Vagina (tissue), 2 donors: ENCODE measurements at regions not wholly inside any gene's neighbourhood (a gene's known extent, or its start where the extent isn't known, plus 50 kb on each side); places are given as distances from the start of the nearest gene placed in this dataset.

Source experiments
- DNase-seq, 2 donors: peaks; one replicate each; pipeline ENCODE4 v3.0.0-alpha.2; 2017; ENCODE audit errors: extremely low spot score in 2 of 2
- H3K27ac ChIP-seq: fragments of 200-600 bp; sonication (generic); one replicate; pipeline ENCODE4 v1.5.1; 2019
- H3K27me3 ChIP-seq: fragments of 200-600 bp; sonication (generic); one replicate; pipeline ENCODE4 v1.5.1; 2019
- H3K36me3 ChIP-seq, 2 donors: fragments of 200-600 bp; sonication (generic); one replicate each; pipeline ENCODE4 v1.5.1; 2017 to 2019
- H3K4me1 ChIP-seq: fragments of 200-600 bp; sonication (generic); one replicate; pipeline ENCODE4 v1.5.1; 2019
- H3K4me3 ChIP-seq, 2 donors: fragments of 200-600 bp; sonication (generic); 1 replicate in 1 of 2; 2 replicates in 1 of 2; pipeline ENCODE4 v1.5.1; 2016 to 2019
- H3K9me3 ChIP-seq: fragments of 200-600 bp; sonication (generic); one replicate; pipeline ENCODE4 v1.5.1; 2019
- CTCF ChIP-seq, 3 experiments: fragments of 450-650 bp in 2 of 3; fragments of 200-600 bp in 1 of 3; sonication (generic) in 1 of 3; IDR thresholded peaks; one replicate each; pipeline ENCODE4 v1.5.1; 2017 to 2019; ENCODE audit warnings: antibody characterized with exemption in 3 of 3, mild to moderate bottlenecking in 2 of 3, moderate library complexity in 2 of 3
- POLR2A ChIP-seq, 2 donors: fragments of 450-650 bp; IDR thresholded peaks; one replicate each; pipeline ENCODE4 v1.6.1; 2017; ENCODE audit warnings: antibody characterized with exemption in 2 of 2, mild to moderate bottlenecking in 2 of 2, moderate library complexity in 2 of 2
- POLR2AphosphoS5 ChIP-seq, 2 donors: sonication (generic); formaldehyde crosslinking; IDR thresholded peaks; one replicate each; pipeline ENCODE4 v1.9.0; 2017; ENCODE audit warnings: antibody characterized with exemption in 2 of 2, mild to moderate bottlenecking in 2 of 2, low read depth in 1 of 2; ENCODE audit not compliant: insufficient read depth in 1 of 2
- intact Hi-C: fragments of 100-400 bp; cut with DNase I; formaldehyde crosslinking; loops from one replicate; pipeline ENCODE4 v1.15.1; 2023

DNA sequence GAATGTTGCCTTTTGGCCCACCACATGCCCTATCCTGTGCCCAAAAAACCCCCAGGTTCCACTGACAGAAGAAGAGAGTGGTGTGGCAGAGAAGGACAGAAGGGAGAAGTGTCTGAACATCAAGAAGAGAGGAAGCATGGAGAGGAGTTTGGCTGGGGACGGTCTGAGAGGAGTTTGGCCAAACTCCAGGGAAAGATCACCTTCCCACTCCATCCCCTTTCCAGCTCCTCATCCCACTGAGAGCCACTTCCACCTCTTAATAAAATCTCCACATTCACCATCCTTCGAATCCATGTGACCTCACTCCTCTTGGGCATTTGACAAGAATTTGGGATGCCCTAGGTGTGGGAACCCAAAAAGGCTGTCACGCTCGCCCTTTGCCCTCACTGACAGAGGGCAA lies 311.6 kb upstream of the GRM7 start:
- Histone ChIP-seq H3K4me3 (no peak overlapping the region), H3K36me3 (no peaks in the 10 kb centered on the region), H3K4me1 (no peaks in the 10 kb centered on the region), H3K27me3 (no peaks in the 10 kb centered on the region), H3K9me3 (no peaks in the 10 kb centered on the region), H3K27ac (no peak overlapping the region)
- TF ChIP-seq POLR2A (IDR thresholded peaks at IDR 0.05) = no peak
- TF ChIP-seq CTCF (IDR thresholded peaks at IDR 0.05) = no peak
- TF ChIP-seq POLR2AphosphoS5 (IDR thresholded peaks at IDR 0.05; ENCODE audit: insufficient read depth in 1 of 2, low read depth in 1 of 2) = no peak
- no peak for DNase-seq
- intact Hi-C loops = no loop called here

DNA sequence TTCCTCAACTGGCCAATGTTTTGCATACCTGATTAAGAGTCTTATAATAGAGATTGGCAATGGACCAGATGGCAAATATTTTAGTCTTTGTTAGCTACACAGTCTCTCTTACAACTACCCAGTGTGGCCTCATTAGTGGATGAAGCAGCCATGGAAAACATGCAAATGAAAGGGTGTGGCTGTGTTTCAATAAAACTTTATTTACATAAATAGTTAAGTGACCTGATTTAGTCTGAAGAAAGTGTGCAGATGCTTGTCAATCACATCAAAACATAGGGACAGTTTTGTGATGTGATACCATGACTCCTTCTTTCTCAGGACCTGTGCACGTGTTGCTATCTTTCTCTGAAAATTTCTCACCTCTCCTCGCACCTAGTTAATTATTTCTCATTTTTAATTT lies 309.8 kb upstream of the GRM7 start:
- Histone ChIP-seq H3K36me3 (no peaks in the 10 kb centered on the region), H3K27ac (no peak overlapping the region), H3K27me3 (no peaks in the 10 kb centered on the region), H3K4me1 (no peaks in the 10 kb centered on the region), H3K9me3 (no peaks in the 10 kb centered on the region), H3K4me3 (no peak overlapping the region)
- no peak for DNase-seq
- TF ChIP-seq POLR2AphosphoS5 (IDR thresholded peaks at IDR 0.05; ENCODE audit: insufficient read depth in 1 of 2, low read depth in 1 of 2) = no peak
- TF ChIP-seq CTCF (IDR thresholded peaks at IDR 0.05) = no peak
- no peak for TF ChIP-seq POLR2A (IDR thresholded peaks at IDR 0.05)
- intact Hi-C loops = no loop called here

GRCh38 chr3:6560259-6560658 lies 300.7 kb upstream of the GRM7 start:
- intact Hi-C loops = no loop called here
- H3K27me3 ChIP-seq = no peaks in the 10 kb centered on the region
- H3K4me3 ChIP-seq = no peak overlapping the region
- DNase-seq = no peak
- no peaks in the 10 kb centered on the region for H3K36me3 ChIP-seq
- H3K9me3 ChIP-seq = no peaks in the 10 kb centered on the region
- H3K27ac ChIP-seq = no peak overlapping the region
- TF ChIP-seq POLR2AphosphoS5 (IDR thresholded peaks at IDR 0.05; ENCODE audit: insufficient read depth in 1 of 2, low read depth in 1 of 2) (no peak), CTCF (IDR thresholded peaks at IDR 0.05) (no peak), POLR2A (IDR thresholded peaks at IDR 0.05) (no peak)
- H3K4me1 ChIP-seq = no peaks in the 10 kb centered on the region

GRCh38 chr3:6567241-6567640 lies 293.7 kb upstream of the GRM7 start:
- TF ChIP-seq CTCF (IDR thresholded peaks at IDR 0.05) = no peak
- TF ChIP-seq POLR2AphosphoS5 (IDR thresholded peaks at IDR 0.05; ENCODE audit: insufficient read depth in 1 of 2, low read depth in 1 of 2) = no peak
- no peak for TF ChIP-seq POLR2A (IDR thresholded peaks at IDR 0.05)
- no peak for DNase-seq

DNA sequence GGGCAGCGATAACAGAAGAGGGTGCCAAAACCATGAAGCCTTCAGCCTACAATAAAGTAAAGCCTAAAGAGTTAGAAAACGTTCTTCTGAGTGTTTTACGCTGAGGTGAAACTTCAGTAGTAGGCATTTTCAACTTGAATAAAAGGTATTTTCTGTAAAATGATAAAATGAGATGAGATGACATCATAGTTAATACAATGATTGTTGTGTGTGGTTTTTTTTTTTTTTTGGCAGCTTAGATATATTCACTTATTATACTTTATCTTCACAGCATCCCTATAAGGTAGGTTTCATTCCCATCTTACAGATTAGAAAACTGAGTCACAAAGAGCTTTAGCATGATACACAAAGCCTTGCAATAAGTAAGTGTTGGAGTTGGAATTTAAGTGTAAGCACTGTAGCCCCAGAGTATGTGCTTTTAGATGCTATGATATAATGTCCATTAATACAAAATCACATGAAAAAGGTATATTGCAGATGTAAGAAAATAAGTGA lies 291.9 kb upstream of the GRM7 start:
- no peak overlapping the region for H3K4me3 ChIP-seq
- no peaks in the 10 kb centered on the region for H3K9me3 ChIP-seq
- H3K27me3 ChIP-seq = no peaks in the 10 kb centered on the region
- TF ChIP-seq POLR2A (IDR thresholded peaks at IDR 0.05) (no peak), POLR2AphosphoS5 (IDR thresholded peaks at IDR 0.05; ENCODE audit: insufficient read depth in 1 of 2, low read depth in 1 of 2) (no peak), CTCF (IDR thresholded peaks at IDR 0.05) (no peak)
- DNase-seq = no peak
- H3K36me3 ChIP-seq = no peaks in the 10 kb centered on the region
- H3K27ac ChIP-seq = no peak overlapping the region
- intact Hi-C loops = no loop called here
- no peaks in the 10 kb centered on the region for H3K4me1 ChIP-seq

More at GRCh38 chr3:6567241-6567640, 293.7 kb upstream of the GRM7 start:
- intact Hi-C loops = no loop called here
- no peaks in the 10 kb centered on the region for H3K9me3 ChIP-seq
- H3K4me1 ChIP-seq = no peaks in the 10 kb centered on the region
- H3K27me3 ChIP-seq = no peaks in the 10 kb centered on the region
- H3K27ac ChIP-seq = no peak overlapping the region
- no peak overlapping the region for H3K4me3 ChIP-seq
- no peaks in the 10 kb centered on the region for H3K36me3 ChIP-seq
